ENCODE measurements at regions not wholly inside any gene's neighbourhood (a gene's known extent, or its start where the extent isn't known, plus 50 kb on each side); places are given as distances from the start of the nearest gene placed in this dataset.

DNA sequence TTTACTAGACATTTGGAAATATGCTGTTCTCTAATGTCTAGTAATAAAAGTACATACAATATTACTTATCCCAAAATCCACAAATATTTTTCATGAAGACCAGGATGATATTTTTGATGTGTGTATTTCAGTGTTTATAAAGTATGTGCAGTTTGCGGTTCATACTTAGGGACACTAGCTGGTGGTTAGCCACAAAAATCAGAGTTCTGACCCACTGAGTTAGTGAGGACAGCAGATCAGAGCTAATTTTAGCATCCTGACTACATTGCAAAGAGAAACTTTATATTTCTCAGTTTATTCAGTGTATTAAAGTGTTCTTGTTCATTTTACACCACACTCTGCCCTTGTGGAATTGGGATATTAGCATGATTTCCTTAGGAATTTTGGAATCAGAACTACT is 655.3 kb downstream of the HTR1A start:
- TF ChIP-seq CTCF (IDR thresholded peaks at IDR 0.05 in 4 of 5, conservative IDR thresholded peaks at IDR 0.05 in 1 of 5) (no peak), POLR2A (IDR thresholded peaks at IDR 0.05) (no peak)
